Heart left ventricle (tissue), 16 donors: ENCODE measurements at regions not wholly inside any gene's neighbourhood (a gene's known extent, or its start where the extent isn't known, plus 50 kb on each side); places are given as distances from the start of the nearest gene placed in this dataset.

Experiments used
- ATAC-seq, 4 donors: fragments of 200-7000 bp; cut with Tn5 transposase; one replicate each; pipeline ENCODE4 v1.9.1; 2020 to 2022; ENCODE audit warnings: moderate library complexity in 4 of 4, mild to moderate bottlenecking in 3 of 4, moderate number of reproducible peaks in 1 of 4
- DNase-seq, 5 donors: peaks; one replicate each; pipeline ENCODE4 v3.0.0-alpha.2; 2020
- H3K27ac ChIP-seq, 12 donors: fragments of 200-600 bp; sonication (generic) in 4 of 12; one replicate each; pipeline versions ENCODE4 v1.5.0 to v1.8.0; 2016 to 2022; ENCODE audit warnings: mild to moderate bottlenecking in 2 of 12
- H3K27me3 ChIP-seq, 9 donors: fragments of 200-600 bp; sonication (generic) in 2 of 9; one replicate each; pipeline versions ENCODE4 v1.5.1 to v1.8.0; 2016 to 2022; ENCODE audit warnings: mild to moderate bottlenecking in 3 of 9
- H3K36me3 ChIP-seq, 9 donors: fragments of 200-600 bp; sonication (generic) in 2 of 9; one replicate each; pipeline versions ENCODE4 v1.5.0 to v1.8.0; 2018 to 2022; ENCODE audit warnings: mild to moderate bottlenecking in 2 of 9
- H3K4me1 ChIP-seq, 12 donors: fragments of 200-600 bp; sonication (generic) in 4 of 12; one replicate each; pipeline versions ENCODE4 v1.5.0 to v1.8.0; 2016 to 2022; ENCODE audit warnings: mild to moderate bottlenecking in 3 of 12
- H3K4me3 ChIP-seq, 12 donors: fragments of 200-600 bp; sonication (generic) in 4 of 12; one replicate each; pipeline versions ENCODE4 v1.5.0 to v1.8.0; 2017 to 2022; ENCODE audit warnings: mild to moderate bottlenecking in 9 of 12, moderate library complexity in 4 of 12
- H3K9me3 ChIP-seq, 12 donors: fragments of 200-600 bp; sonication (generic) in 4 of 12; one replicate each; pipeline versions ENCODE4 v1.5.0 to v1.8.0; 2016 to 2022; ENCODE audit warnings: mild to moderate bottlenecking in 1 of 12
- POLR2A ChIP-seq, 2 donors: fragments of 450-650 bp; IDR thresholded peaks; one replicate each; pipeline ENCODE4 v1.6.1; 2017; ENCODE audit warnings: antibody characterized with exemption in 2 of 2, mild to moderate bottlenecking in 2 of 2, moderate library complexity in 2 of 2
- WGBS, 4 donors: extraction: QIAGEN DNeasy Blood & Tissue Kit in 2 of 4; methylation state at CpG; one replicate each; pipeline versions ENCODE4 v1.1.5 to v1.1.7; 2013 to 2018; 5-methylcytosine and 5-hydroxymethylcytosine counted together
- intact Hi-C, 10 donors: fragments of 100-400 bp; cut with DNase I; formaldehyde crosslinking; loops; one replicate each; pipeline versions ENCODE4 v1.11.1 to v1.14.2; 2022
- TF ChIP-seq, protein P1 (sequence below), 12 donors: fragments of 200-600 bp; sonication (generic) in 4 of 12; IDR thresholded peaks; one replicate each; pipeline versions ENCODE4 v1.5.0 to v1.8.0; 2018 to 2022; ENCODE audit warnings: antibody characterized with exemption in 12 of 12, mild to moderate bottlenecking in 5 of 12
- donor health status: ischemic (EF 13 %, LVEDD 7.1; RV severe dilation, severe dysfunction).
- donor health status: healthy with polysubstance abuse.
- donor health status: DM: no; HTN: yes; CAD: no.
- donor health status: DM: no; HTN: no; CAD: no.
- donor health status: ischemic (EF 25% LVEDD 6.9; RV normal size, moderate dysfunction).
- donor health status: ischemic (EF 25% LVEDD 5.7; RV mildly dilated, moderate dysfunction).
- donor health status: healthy.
- donor health status: DM: yes; HTN: yes; CAD: no.
- donor health status: ischemic (EF 35%, LVEDD 5.7; RV mildly dilated, moderate dysfunction).
- donor health status: nonischemic (EF 11% LVEDD 7.7; RV severe dilation, severe dysfunction).
- donor health status: DM: yes; HTN: yes; CAD: no.
- donor health status: PGD.
- donor health status: ischemic (EF 29% LVEDD 5.4; RV normal size, mild dysfunction).
- donor health status: nonischemic (EF 23%, LVEDD 6.1; RV moderate dilation, normal function).

DNA sequence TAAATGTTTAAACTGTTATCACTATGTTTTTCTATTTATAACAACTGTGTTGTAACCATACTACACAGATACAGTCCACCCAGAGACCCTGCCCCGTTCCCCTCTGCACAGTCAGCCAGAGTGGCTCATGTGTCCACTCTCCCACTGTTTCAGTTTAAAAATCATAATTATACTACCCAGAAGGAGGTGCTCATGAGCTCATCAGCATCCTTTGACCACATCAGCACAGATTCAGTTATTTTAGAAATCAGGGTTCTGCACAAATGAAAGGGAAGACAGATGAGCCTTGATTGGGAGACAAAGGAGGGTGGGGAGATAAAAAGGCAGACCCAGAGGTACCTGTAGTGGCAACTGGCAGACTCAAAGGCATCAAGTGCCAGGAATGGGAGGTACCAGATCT is 124.3 kb downstream of the RCN1 start:
- Histone ChIP-seq H3K9me3 (no peaks in the 10 kb centered on the region), H3K27me3 (peaks cover 0 to 11% (median 0%) of the 10 kb centered on the region in 9 donors), H3K4me1 (no peaks in the 10 kb centered on the region), H3K4me3 (no peak overlapping the region), H3K27ac (no peak overlapping the region), H3K36me3 (no peaks in the 10 kb centered on the region)
- ATAC-seq (no peak), DNase-seq (no peak)
- intact Hi-C loops, result no loop called here
- 77 to 84% (median 80%) methylated on average over 1 of the region's 1 CpG for WGBS, 4 donors
- TF ChIP-seq POLR2A (IDR thresholded peaks at IDR 0.05), result no peak
- TF ChIP-seq, protein P1, sequence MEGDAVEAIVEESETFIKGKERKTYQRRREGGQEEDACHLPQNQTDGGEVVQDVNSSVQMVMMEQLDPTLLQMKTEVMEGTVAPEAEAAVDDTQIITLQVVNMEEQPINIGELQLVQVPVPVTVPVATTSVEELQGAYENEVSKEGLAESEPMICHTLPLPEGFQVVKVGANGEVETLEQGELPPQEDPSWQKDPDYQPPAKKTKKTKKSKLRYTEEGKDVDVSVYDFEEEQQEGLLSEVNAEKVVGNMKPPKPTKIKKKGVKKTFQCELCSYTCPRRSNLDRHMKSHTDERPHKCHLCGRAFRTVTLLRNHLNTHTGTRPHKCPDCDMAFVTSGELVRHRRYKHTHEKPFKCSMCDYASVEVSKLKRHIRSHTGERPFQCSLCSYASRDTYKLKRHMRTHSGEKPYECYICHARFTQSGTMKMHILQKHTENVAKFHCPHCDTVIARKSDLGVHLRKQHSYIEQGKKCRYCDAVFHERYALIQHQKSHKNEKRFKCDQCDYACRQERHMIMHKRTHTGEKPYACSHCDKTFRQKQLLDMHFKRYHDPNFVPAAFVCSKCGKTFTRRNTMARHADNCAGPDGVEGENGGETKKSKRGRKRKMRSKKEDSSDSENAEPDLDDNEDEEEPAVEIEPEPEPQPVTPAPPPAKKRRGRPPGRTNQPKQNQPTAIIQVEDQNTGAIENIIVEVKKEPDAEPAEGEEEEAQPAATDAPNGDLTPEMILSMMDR (IDR thresholded peaks at IDR 0.05), result no peak

DNA sequence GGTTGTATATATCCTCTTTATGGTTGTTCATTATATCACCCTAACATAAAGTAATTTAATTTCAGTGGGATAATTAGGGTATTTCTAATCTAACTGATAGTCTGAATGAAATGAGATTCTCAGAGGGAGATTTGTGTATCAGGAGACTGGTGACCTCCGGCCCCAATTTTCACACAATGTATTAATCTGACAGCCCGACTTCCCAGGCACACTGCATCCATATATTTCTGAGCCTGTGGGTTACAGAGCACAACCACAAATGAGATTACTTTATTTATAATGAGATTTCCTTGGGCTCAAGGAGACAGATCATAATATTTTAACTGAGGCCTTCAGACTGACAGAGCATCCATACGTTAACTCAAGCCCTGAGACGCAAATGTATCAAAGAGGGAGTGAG is 125.9 kb downstream of the RCN1 start:
- no peak overlapping the region for H3K27ac ChIP-seq
- ATAC-seq, result no peak

GRCh38 chr11:32219320-32219719 is 128.4 kb downstream of the RCN1 start:
- WGBS, 4 donors, result 54 to 69% (median 62%) methylated on average over 5 to 7 of the region's 7 CpGs
- intact Hi-C loops, result no loop called here
- no peaks in the 10 kb centered on the region for H3K4me1 ChIP-seq
- H3K36me3 ChIP-seq, result no peaks in the 10 kb centered on the region
- no peaks in the 10 kb centered on the region for H3K9me3 ChIP-seq
- no peak overlapping the region for H3K27ac ChIP-seq
- no peak overlapping the region for H3K4me3 ChIP-seq
- ATAC-seq, result no peak
- no peak for DNase-seq
- peaks cover 0 to 11% (median 0%) of the 10 kb centered on the region in 9 donors for H3K27me3 ChIP-seq
- TF ChIP-seq, protein P1 (IDR thresholded peaks at IDR 0.05), result no peak
- no peak for TF ChIP-seq POLR2A (IDR thresholded peaks at IDR 0.05)

More for the DNA sequence above, 125.9 kb downstream of the RCN1 start:
- 84 to 95% (median 91%) methylated on average over 4 of the region's 4 CpGs for WGBS, 4 donors
- Histone ChIP-seq H3K27me3 (peaks cover 0 to 15% (median 0%) of the 10 kb centered on the region in 9 donors), H3K4me3 (no peak overlapping the region), H3K4me1 (no peaks in the 10 kb centered on the region), H3K36me3 (no peaks in the 10 kb centered on the region), H3K9me3 (no peaks in the 10 kb centered on the region)
- TF ChIP-seq POLR2A (IDR thresholded peaks at IDR 0.05), result no peak
- TF ChIP-seq, protein P1 (IDR thresholded peaks at IDR 0.05), result no peak
- no peak for DNase-seq
- intact Hi-C loops, result no loop called here

- Histone ChIP-seq H3K4me3 (no peak overlapping the region), H3K27me3 (peaks cover 0 to 11% (median 0%) of the 10 kb centered on the region in 9 donors), H3K27ac (no peak overlapping the region), H3K36me3 (no peaks in the 10 kb centered on the region), H3K4me1 (no peaks in the 10 kb centered on the region), H3K9me3 (no peaks in the 10 kb centered on the region)
- no peak for ATAC-seq
- TF ChIP-seq, protein P1 (IDR thresholded peaks at IDR 0.05), result no peak
- TF ChIP-seq POLR2A (IDR thresholded peaks at IDR 0.05), result no peak
- 83 to 88% (median 87%) methylated on average over 13 to 14 of the region's 14 CpGs for WGBS, 4 donors
- intact Hi-C loops, result no loop called here
- no peak for DNase-seq
Measured at GRCh38 chr11:32221476-32222032, 130.7 kb downstream of the RCN1 start.
